ENCODE measurements at regions not wholly inside any gene's neighbourhood (a gene's known extent, or its start where the extent isn't known, plus 50 kb on each side); places are given as distances from the start of the nearest gene placed in this dataset.

DNA sequence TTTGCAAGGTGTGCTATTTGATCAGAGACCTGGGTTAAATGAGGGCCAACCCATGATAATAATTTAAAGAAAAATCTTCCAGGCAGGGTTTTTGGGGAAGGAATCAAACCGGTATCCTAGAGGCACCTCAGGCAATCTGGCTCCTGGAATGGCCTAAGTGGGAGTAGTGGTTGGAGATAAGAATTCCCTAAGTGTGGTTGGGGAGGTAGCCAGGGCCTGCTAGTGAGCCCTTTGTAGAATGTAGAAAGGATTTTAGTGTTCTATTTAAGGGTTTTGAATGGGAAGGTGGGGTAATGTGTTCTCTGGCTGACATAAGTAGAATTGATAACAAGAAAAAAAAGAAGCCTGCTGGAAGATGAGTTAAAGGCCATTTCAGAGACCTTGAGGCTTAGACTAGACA lies 422.2 kb downstream of the XIRP2 start:
- no peak overlapping the region for H3K4me3 ChIP-seq
- H3K4me1 ChIP-seq: no peaks in the 10 kb centered on the region
- no peak overlapping the region for H3K27ac ChIP-seq
- peak in 2 of 4 donors; percentile 65 to 90 for ATAC-seq
- no peaks in the 10 kb centered on the region for H3K27me3 ChIP-seq
- H3K36me3 ChIP-seq: no peaks in the 10 kb centered on the region
- 17 to 22% (median 20%) methylated on average over 1 of the region's 1 CpG for WGBS, 4 donors
- TF ChIP-seq, protein P1, sequence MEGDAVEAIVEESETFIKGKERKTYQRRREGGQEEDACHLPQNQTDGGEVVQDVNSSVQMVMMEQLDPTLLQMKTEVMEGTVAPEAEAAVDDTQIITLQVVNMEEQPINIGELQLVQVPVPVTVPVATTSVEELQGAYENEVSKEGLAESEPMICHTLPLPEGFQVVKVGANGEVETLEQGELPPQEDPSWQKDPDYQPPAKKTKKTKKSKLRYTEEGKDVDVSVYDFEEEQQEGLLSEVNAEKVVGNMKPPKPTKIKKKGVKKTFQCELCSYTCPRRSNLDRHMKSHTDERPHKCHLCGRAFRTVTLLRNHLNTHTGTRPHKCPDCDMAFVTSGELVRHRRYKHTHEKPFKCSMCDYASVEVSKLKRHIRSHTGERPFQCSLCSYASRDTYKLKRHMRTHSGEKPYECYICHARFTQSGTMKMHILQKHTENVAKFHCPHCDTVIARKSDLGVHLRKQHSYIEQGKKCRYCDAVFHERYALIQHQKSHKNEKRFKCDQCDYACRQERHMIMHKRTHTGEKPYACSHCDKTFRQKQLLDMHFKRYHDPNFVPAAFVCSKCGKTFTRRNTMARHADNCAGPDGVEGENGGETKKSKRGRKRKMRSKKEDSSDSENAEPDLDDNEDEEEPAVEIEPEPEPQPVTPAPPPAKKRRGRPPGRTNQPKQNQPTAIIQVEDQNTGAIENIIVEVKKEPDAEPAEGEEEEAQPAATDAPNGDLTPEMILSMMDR (IDR thresholded peaks at IDR 0.05): no peak
- TF ChIP-seq POLR2A (IDR thresholded peaks at IDR 0.05): no peak
- no peaks in the 10 kb centered on the region for H3K9me3 ChIP-seq
- intact Hi-C loops (cut with DNase I): no loop called here
- no peak for DNase-seq
